ENCODE measurements at regions not wholly inside any gene's neighbourhood (a gene's known extent, or its start where the extent isn't known, plus 50 kb on each side); places are given as distances from the start of the nearest gene placed in this dataset.

DNA sequence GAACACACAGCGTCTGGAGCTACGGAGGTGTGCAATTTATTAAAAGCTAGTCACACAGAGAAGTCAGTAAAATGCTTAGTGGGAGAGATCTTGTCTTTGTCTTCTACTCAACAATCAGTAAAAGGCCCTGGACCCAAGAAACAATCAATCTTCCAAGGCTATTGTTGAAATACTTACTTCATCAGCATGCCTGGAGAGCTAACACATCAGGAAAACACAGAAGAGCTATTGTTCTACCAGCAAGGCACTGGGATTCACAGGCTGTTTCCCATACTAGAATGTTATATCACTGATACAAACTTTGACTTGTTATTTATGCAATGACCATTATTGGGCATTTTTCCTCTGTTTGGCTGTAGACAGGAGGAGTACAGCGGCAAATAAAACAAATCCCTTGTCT, 247.8 kb upstream of the ERCC4 start:
- no peak for TF ChIP-seq POLR2A (IDR thresholded peaks at IDR 0.05)
- TF ChIP-seq CTCF (IDR thresholded peaks at IDR 0.05): no peak
